Lower leg skin (tissue), 4 donors: ENCODE measurements at regions not wholly inside any gene's neighbourhood (a gene's known extent, or its start where the extent isn't known, plus 50 kb on each side); places are given as distances from the start of the nearest gene placed in this dataset.

Experiments
- DNase-seq, 2 donors: peaks; one replicate each; pipeline ENCODE4 v3.0.0-alpha.2; 2019; ENCODE audit warnings: low spot score in 2 of 2
- H3K4me3 ChIP-seq: fragments of 200-600 bp; sonication (generic); 2 replicates; pipeline ENCODE4 v1.5.1; 2017; ENCODE audit warnings: mild to moderate bottlenecking, low read depth; ENCODE audit not compliant: poor library complexity, severe bottlenecking
- CTCF ChIP-seq, 3 donors: fragments of 450-650 bp; IDR thresholded peaks; one replicate each; pipeline ENCODE4 v1.5.1; 2016; ENCODE audit warnings: antibody characterized with exemption in 3 of 3, mild to moderate bottlenecking in 3 of 3, moderate library complexity in 2 of 3
- POLR2A ChIP-seq, 2 donors: fragments of 450-650 bp; IDR thresholded peaks; one replicate each; pipeline ENCODE4 v1.6.1; 2016 to 2017; ENCODE audit warnings: antibody characterized with exemption in 2 of 2, mild to moderate bottlenecking in 1 of 2, moderate library complexity in 1 of 2
- WGBS, 2 donors: methylation state at CpG; one replicate each; pipeline ENCODE4 v1.1.5; 2018; 5-methylcytosine and 5-hydroxymethylcytosine counted together
- intact Hi-C: fragments of 100-400 bp; cut with DNase I; formaldehyde crosslinking; loops from one replicate; pipeline ENCODE4 v1.15.0; 2023; ENCODE audit warnings: low total_unique reads

- no peak overlapping the region for H3K4me3 ChIP-seq
- DNase-seq: no peak
- intact Hi-C loops: no loop called here
- TF ChIP-seq POLR2A (IDR thresholded peaks at IDR 0.05) (no peak), CTCF (IDR thresholded peaks at IDR 0.05) (no peak)
Observed at GRCh38 chr15:60087561-60087960, 83.5 kb downstream of the FOXB1 start.

- DNase-seq: no peak
- intact Hi-C loops: no loop called here
- H3K4me3 ChIP-seq: no peak overlapping the region
- TF ChIP-seq CTCF (IDR thresholded peaks at IDR 0.05) (no peak), POLR2A (IDR thresholded peaks at IDR 0.05) (no peak)
- WGBS, 2 donors: 59 to 64% methylated on average over 3 of the region's 3 CpGs
Observed at GRCh38 chr15:60090747-60091146, 86.6 kb downstream of the FOXB1 start.

- intact Hi-C loops: no loop called here
- TF ChIP-seq POLR2A (IDR thresholded peaks at IDR 0.05) (no peak), CTCF (IDR thresholded peaks at IDR 0.05) (no peak)
- DNase-seq: no peak
- WGBS, 2 donors: 37 to 50% methylated on average over 5 of the region's 5 CpGs
- no peak overlapping the region for H3K4me3 ChIP-seq
Observed at GRCh38 chr15:60091157-60091556, 87.0 kb downstream of the FOXB1 start.

- 84% methylated on average over 3 of the region's 3 CpGs for WGBS, 2 donors
- intact Hi-C loops: no loop called here
- no peak for DNase-seq
- no peak for TF ChIP-seq CTCF (IDR thresholded peaks at IDR 0.05)
- no peak for TF ChIP-seq POLR2A (IDR thresholded peaks at IDR 0.05)
- no peak overlapping the region for H3K4me3 ChIP-seq
Observed at GRCh38 chr15:60091911-60092310, 87.8 kb downstream of the FOXB1 start.

GRCh38 chr15:60093273-60094067 lies 89.4 kb downstream of the FOXB1 start:
- intact Hi-C loops: no loop called here
- no peak overlapping the region for H3K4me3 ChIP-seq
- no peak for DNase-seq
- TF ChIP-seq CTCF (IDR thresholded peaks at IDR 0.05): no peak
- no peak for TF ChIP-seq POLR2A (IDR thresholded peaks at IDR 0.05)
- WGBS, 2 donors: 20 to 21% methylated on average over 4 of the region's 4 CpGs

- intact Hi-C loops: no loop called here
- no peak overlapping the region for H3K4me3 ChIP-seq
- 81 to 86% methylated on average over 2 of the region's 2 CpGs for WGBS, 2 donors
- no peak for TF ChIP-seq POLR2A (IDR thresholded peaks at IDR 0.05)
- no peak for TF ChIP-seq CTCF (IDR thresholded peaks at IDR 0.05)
- no peak for DNase-seq
Observed at GRCh38 chr15:60095711-60096110, 91.6 kb downstream of the FOXB1 start.
